Testis (tissue), 2 donors: ENCODE measurements at regions not wholly inside any gene's neighbourhood (a gene's known extent, or its start where the extent isn't known, plus 50 kb on each side); places are given as distances from the start of the nearest gene placed in this dataset.
"Not testable (repeated sequence)": the region's sequence is repeated elsewhere in the genome, so short reads cannot be mapped to it uniquely, and the experiment has no call there.

Experiments used
- DNase-seq: peaks from one replicate; pipeline ENCODE4 v3.0.0-alpha.2; 2019
- H3K27ac ChIP-seq, 2 donors: fragments of 200-600 bp; sonication (generic); one replicate each; pipeline ENCODE4 v1.5.1; 2019
- H3K27me3 ChIP-seq: fragments of 200-600 bp; sonication (generic); one replicate; pipeline ENCODE4 v1.5.1; 2019
- H3K36me3 ChIP-seq: fragments of 200-600 bp; sonication (generic); one replicate; pipeline ENCODE4 v1.5.1; 2017; ENCODE audit warnings: low read depth; ENCODE audit errors: missing control alignments
- H3K4me1 ChIP-seq: fragments of 200-600 bp; sonication (generic); one replicate; pipeline ENCODE4 v1.5.1; 2019
- H3K4me3 ChIP-seq, 2 donors: fragments of 200-600 bp; sonication (generic); one replicate each; pipeline ENCODE4 v1.5.1; 2017 to 2019
- H3K9me3 ChIP-seq: fragments of 200-600 bp; sonication (generic); one replicate; pipeline ENCODE4 v1.5.1; 2017
- CTCF ChIP-seq, 3 experiments: fragments of 450-650 bp in 2 of 3; fragments of 200-600 bp in 1 of 3; sonication (generic) in 1 of 3; IDR thresholded peaks; one replicate each; pipeline ENCODE4 v1.5.1; 2016 to 2019; ENCODE audit warnings: antibody characterized with exemption in 3 of 3, mild to moderate bottlenecking in 2 of 3, moderate library complexity in 1 of 3
- POLR2A ChIP-seq: fragments of 450-650 bp; IDR thresholded peaks from one replicate; pipeline ENCODE4 v1.6.1; 2017; ENCODE audit warnings: antibody characterized with exemption, mild to moderate bottlenecking, moderate library complexity
- WGBS, 2 donors: methylation state at CpG; one replicate each; pipeline ENCODE4 v1.1.5; 2018; 5-methylcytosine and 5-hydroxymethylcytosine counted together
- intact Hi-C: fragments of 100-400 bp; cut with DNase I; formaldehyde crosslinking; loops from one replicate; pipeline ENCODE4 v1.15.1; 2023; ENCODE audit warnings: low total_unique reads

DNA sequence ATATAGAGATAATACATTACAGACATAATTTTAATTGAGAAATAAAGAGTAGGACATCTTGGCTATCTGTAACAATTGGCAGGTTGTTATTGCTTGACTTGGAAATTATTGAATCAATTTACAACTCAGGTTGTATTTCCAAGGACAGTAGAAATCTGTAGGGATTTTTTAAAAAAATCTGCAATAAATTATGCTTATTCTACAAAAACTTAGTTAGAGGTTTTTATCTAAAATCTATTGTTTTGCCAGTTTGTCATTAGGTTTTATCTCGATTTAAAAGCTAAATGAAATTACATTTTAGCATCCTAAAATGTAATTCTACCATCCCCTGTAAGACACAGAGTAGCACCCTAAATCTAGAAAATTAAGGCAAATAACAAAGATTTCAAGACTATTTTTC lies 408.8 kb downstream of the COL11A1 start:
- H3K36me3 ChIP-seq = no peaks in the 10 kb centered on the region
- H3K4me1 ChIP-seq = no peaks in the 10 kb centered on the region
- intact Hi-C loops = no loop called here
- H3K4me3 ChIP-seq = no peak overlapping the region
- no peaks in the 10 kb centered on the region for H3K9me3 ChIP-seq
- DNase-seq = no peak
- H3K27ac ChIP-seq = no peak overlapping the region
- no peak for TF ChIP-seq CTCF (IDR thresholded peaks at IDR 0.05)
- WGBS, 2 donors = 83 to 86% methylated on average over 1 of the region's 1 CpG
- H3K27me3 ChIP-seq = no peaks in the 10 kb centered on the region

DNA sequence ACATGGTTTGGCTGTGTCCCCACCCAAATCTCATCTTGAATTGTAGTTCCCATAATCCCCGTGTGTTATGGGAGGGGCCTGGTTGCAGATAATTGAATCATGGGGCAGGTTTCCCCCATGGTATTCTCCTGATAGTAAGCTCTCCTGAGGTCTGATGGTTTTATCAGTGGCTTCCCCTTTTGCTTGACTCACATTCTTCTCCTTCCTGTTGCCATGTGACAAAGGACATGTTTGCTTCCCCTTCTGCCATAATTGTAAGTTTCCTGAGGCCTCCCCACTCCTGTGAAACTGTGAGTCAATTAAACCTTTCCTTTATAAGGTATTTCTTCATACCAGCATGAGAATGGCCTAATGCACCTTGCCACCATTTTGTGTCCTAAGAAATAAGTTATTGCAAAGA lies 415.0 kb downstream of the COL11A1 start:
- H3K27ac ChIP-seq = no peak overlapping the region
- intact Hi-C loops = no loop called here
- H3K9me3 ChIP-seq = no peaks in the 10 kb centered on the region
- no peak overlapping the region for H3K4me3 ChIP-seq
- no peaks in the 10 kb centered on the region for H3K36me3 ChIP-seq
- no peaks in the 10 kb centered on the region for H3K4me1 ChIP-seq
- H3K27me3 ChIP-seq = no peaks in the 10 kb centered on the region
- WGBS, 2 donors = 89 to 95% methylated on average over 1 of the region's 1 CpG
- no peak for TF ChIP-seq CTCF (IDR thresholded peaks at IDR 0.05)
- no peak for TF ChIP-seq POLR2A
- DNase-seq = no peak

DNA sequence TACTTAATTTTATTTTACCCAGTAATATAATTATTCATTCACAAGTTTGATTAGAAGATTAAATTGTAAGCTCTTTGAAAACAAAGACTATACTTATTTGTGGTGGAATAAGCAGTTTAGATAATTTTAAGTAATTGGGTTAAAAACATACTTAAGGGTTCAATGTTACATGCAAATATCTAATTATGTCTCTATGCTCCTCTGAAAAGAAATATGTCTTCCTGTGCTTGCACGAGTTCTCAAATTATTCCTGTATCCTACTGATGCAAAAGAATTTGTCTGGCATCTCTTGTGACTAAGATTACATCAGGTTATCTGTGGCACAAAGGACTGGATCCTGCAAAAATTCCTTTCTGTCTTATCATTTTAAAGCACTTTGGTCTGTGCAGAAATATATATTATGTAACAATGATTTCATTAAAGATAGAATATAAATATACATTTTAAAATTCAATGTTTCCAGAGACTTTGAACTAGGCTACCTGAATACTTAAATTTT lies 416.7 kb downstream of the COL11A1 start:
- intact Hi-C loops = no loop called here
- no peak for DNase-seq
- H3K27me3 ChIP-seq = no peaks in the 10 kb centered on the region
- H3K4me3 ChIP-seq = no peak overlapping the region
- H3K36me3 ChIP-seq = no peaks in the 10 kb centered on the region
- no peak for TF ChIP-seq POLR2A
- TF ChIP-seq CTCF (IDR thresholded peaks at IDR 0.05) = no peak
- no peaks in the 10 kb centered on the region for H3K9me3 ChIP-seq
- H3K4me1 ChIP-seq = no peaks in the 10 kb centered on the region
- WGBS, 2 donors = 35 to 40% methylated on average over 1 of the region's 1 CpG
- no peak overlapping the region for H3K27ac ChIP-seq

- H3K4me1 ChIP-seq = no peaks in the 10 kb centered on the region
- no peak overlapping the region for H3K4me3 ChIP-seq
- no peak for DNase-seq
- 84 to 89% methylated on average over 2 of the region's 2 CpGs for WGBS, 2 donors
- H3K9me3 ChIP-seq = no peaks in the 10 kb centered on the region
- intact Hi-C loops = no loop called here
- no peak overlapping the region for H3K27ac ChIP-seq
- TF ChIP-seq POLR2A (no peak), CTCF (IDR thresholded peaks at IDR 0.05) (no peak)
- H3K27me3 ChIP-seq = no peaks in the 10 kb centered on the region
- no peaks in the 10 kb centered on the region for H3K36me3 ChIP-seq
Observed at GRCh38 chr1:102687383-102687782, 420.9 kb downstream of the COL11A1 start.

DNA sequence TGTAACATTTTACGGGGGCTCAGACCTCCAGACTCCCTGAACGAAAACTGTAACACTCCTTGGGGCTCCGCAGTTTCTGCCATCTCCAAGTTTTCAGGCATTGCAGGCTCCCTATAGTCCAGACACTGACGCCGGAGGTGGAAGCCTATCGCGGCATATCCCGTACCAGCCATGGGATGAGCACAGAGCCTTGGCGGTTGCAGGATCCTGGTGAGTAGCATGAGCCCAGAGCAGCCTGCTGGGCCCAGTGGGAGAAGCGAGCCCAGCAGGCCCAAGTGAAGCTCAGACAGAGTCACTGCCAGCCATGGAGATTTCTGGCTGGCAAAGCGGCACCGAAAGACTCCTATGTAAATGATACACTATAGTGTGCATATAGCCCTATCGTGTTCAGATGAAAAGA lies 446.8 kb downstream of the COL11A1 start:
- 69 to 80% methylated on average over 13 of the region's 13 CpGs for WGBS, 2 donors
- intact Hi-C loops = no loop called here
- TF ChIP-seq CTCF (IDR thresholded peaks at IDR 0.05) (no peak), POLR2A (no peak)
- Histone ChIP-seq H3K27ac (no peak overlapping the region), H3K4me3 (peak overlapping the region in 1 of 2 donors; percentile 56), H3K4me1 (no peaks in the 10 kb centered on the region), H3K9me3 (no peaks in the 10 kb centered on the region), H3K36me3 (no peaks in the 10 kb centered on the region), H3K27me3 (no peaks in the 10 kb centered on the region)
- no peak for DNase-seq

DNA sequence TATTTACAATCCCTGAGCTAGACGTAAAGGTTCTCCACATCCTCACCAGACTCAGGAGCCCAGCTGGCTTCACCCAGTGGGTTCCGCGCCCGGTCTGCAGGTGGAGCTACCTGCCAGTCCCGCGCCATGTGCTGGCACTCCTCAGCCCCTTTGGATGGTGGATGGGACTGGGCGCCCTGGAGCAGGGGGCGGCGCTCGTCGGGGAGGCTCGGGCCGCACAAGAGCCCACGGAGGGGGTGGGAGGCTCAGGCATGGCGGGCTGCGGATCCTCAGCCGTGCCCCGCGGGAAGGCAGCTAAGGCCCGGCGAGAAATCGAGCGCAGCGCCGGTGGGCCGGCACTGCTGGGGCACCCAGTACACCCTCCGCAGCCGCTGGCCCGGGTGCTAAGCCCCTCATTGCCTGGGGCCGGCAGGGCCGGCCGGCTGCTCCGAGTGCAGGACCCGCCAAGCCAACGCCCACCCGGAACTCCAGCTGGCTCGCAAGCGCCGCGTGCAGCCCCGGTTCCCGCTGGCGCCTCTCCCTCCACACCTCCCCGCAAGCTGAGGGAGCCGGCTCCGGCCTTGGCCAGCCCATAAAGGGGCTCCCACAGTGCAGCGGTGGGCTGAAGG lies 448.3 kb downstream of the COL11A1 start:
- H3K4me1 ChIP-seq, intact Hi-C loops, H3K27ac ChIP-seq, H3K9me3 ChIP-seq, H3K27me3 ChIP-seq, H3K36me3 ChIP-seq, DNase-seq: not testable (repeated sequence)
- WGBS, 2 donors = 80 to 81% methylated on average over 9 to 45 of the region's 47 CpGs
- peak overlapping the region; percentile 37 to 56 for H3K4me3 ChIP-seq
